Activated CD8-positive, alpha-beta memory T cell treated with anti-CD3 and anti-CD28 coated beads for 4 hours (primary cell): ENCODE measurements at regions not wholly inside any gene's neighbourhood (a gene's known extent, or its start where the extent isn't known, plus 50 kb on each side); places are given as distances from the start of the nearest gene placed in this dataset.

Experiments used
- DNase-seq, 2 donors: peaks; one replicate each; pipeline ENCODE4 v3.0.0-alpha.2; 2020; ENCODE audit warnings: low read depth in 2 of 2

DNA sequence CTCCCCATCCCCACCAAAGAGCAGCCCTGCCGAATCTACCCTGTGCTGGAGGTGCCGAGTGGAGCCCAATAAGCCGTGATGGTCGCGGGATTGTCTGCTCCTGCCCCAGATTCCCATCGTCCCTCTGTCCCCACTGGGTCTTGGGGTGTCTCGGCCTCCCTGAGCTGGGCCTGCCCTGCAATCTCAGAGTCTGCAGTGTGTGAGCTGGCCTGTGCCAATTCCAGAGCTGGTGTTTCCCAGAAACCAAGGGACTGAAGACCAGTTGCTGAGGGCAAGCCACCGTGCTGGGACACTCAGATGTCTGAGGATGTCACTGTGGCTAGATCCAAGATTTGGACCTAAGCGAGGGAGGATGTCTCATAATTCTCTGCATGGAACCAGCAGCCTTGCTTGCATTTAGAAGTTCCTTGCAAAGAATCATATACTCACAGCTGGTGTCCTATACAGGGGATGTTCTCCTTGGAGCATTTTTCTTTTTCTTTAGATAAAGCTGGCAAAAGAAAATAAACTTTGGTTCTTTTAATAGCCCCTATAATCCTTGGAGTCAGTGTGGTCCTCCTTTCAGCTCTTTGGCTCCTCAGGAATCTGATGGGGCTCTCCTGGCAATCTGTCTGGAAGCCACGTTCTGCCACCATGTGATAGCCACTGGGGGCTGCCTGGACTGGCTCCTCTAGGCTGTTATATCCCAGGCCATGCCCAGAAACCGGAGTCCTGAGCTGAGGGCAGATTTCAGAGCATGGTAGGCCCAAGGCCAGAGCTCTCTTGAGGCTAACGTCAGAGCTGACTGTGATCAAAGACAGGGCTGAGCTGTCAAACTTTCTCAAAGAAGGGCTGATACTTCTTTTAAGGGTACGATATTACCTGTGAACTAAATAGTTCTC is 140.1 kb upstream of the HAAO start:
- no peak for DNase-seq

DNA sequence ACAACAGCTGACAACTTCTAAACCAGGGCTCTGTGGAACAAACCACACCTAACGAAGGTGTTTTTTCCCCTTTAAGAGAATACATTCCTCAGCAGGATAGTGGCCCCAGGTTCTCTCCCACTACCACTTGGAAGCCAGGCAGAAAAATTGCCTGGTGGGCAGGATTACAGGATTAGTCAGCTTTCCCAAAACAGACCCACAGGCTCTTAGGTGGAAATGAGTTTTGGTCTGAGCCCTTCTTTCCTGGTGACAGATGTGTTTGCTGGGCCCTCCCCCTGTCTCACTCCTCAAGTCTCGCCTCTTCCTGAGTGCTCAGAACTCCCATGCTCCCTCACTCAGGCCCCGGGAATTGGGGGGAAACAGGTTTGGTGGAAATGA is 139.4 kb upstream of the HAAO start:
- DNase-seq: no peak

DNA sequence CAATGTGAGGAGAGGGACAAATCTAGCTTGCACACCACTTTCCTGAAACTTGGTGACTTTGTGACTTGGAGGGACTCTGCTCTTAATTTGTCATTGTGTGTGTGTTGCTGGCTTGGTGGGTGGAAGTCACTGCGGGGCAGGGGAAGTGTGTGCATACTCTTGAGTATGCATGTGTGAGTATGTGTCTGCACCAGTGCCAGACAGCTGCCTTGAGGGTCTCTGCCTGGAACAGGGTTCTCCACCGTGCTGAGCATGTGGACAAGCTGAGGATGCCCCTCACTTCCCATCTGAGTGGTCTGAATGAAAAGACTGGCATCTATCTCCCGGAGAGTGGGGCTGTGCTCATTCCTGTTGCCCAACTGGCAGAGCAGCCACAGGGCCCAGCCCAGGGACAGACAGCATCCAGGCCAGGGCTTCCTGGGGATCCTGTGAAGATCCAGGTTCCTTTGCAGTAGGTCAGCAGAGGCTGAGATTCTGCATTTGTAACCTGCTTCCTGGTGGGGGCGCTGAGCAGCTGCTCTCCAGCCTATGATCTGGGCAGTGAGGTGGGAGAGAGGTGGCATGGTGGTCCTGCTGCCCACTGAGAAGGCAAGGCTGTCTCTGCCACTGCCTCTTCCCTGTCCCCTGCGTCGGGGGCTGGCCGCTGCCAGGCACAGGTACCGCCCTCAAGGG is 138.9 kb upstream of the HAAO start:
- no peak for DNase-seq

DNA sequence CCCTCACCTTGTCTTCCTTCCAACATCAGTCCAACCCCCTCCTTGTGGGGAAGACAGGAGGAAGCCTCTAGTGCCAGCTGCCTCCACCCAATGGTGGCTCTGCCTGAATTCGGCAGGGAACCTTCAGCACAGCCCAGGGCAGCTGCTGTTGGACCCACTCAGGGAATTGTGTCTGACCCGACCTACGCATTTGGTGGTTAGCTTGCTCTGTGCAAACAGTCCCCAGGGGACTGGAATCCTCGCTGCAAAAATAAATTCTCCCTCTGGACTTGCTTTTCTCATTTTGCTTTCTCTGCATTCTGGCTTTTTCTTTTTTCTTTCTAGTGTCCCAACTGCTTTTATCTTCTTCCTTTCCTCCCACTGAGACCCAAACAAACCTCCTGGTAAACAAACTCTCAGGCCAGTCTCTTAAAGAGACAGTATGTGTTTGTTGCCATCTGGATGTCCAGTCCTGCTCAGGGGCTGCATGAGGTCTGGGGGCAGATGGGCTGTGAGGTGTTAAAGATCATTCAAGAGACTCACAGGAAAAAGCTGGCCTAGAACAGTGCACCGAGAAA is 137.7 kb upstream of the HAAO start:
- DNase-seq: no peak

DNA sequence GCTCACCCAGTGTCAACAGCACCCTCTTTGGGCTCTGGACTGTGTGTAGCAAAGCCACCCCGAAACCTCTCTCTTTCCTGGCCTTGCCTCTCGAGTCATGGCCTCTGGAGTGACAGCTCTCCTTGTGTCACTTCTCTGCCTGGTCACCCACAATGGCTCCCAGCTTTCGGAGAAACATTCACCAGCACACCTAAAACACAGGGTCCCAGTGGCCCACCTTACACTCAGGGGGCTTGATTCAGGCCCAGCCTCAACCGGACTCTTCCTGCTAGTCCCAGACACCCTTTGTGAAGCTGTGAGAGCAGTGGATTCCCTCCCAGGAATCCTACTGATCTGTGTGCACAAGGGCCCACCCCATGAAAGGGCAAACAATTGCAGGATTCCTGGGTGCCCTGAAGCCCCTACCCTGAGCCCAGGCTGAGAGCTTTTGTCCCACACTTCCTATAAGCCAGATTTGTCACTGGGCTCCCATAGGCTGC is 137.2 kb upstream of the HAAO start:
- DNase-seq: no peak

DNA sequence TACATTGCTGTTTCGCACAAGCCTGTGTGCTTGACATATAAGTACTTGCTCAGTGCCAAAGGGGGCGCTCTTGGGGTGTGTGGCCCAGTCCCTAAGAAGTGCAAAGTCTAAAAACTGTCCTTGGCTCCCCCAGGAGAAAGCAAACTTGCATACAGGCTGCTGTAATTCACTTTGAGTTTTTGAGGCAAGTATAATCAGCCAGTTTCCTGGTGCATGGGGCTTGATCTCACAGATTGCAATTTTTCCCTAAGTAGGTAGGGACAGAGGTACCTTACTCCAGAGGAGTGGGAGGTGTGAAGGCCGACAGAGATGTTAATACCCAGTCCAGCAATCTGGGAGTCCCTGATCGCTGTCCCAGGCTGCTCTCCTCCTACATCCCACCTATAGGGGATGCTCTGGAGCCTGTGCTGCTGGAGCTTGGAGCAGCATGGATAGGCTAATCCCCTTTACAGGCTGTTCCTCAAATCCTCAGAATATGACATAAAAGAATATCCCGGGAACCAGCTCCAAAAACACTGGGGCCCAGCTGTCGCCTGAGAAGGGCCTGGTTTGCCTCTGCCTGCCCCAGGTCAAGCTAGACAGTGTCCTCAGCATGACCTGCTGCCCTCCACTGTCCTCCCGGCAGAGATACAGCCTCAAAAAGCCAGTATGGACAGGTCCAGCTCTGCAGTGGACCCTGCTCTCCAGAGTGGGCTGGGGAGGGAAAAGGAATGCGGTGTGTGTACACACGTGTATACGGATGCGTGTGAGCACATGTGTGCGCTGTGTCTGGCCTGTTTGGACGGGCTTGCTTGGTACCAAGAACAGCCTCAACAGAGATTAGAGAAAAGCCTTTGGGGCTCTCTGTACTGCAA is 136.5 kb upstream of the HAAO start:
- DNase-seq: no peak

DNA sequence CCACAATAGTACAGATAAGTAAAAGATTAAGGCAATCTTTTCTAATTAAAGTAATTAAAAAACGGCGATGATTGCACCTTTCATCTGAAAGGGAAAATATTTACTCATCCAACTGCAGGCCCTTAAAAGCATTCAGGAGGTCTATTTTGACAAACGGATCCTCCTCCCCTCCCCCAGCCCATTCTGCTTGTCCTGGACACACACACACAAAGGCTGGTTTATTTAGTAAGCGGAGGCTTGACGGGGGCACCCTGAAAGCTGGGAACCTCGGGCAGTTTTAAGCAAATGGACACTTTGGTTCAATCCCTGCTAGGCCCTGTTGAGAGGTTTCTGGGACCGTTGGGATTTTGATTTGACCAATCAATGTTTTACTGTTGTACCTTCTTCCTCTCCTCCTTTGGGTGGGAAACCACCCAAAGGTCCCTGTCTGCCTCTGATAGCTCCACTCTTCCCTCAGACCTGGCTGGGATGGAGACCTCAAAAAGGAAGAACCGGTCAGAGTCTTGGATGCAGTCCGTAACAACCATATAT is 135.8 kb upstream of the HAAO start:
- no peak for DNase-seq

DNA sequence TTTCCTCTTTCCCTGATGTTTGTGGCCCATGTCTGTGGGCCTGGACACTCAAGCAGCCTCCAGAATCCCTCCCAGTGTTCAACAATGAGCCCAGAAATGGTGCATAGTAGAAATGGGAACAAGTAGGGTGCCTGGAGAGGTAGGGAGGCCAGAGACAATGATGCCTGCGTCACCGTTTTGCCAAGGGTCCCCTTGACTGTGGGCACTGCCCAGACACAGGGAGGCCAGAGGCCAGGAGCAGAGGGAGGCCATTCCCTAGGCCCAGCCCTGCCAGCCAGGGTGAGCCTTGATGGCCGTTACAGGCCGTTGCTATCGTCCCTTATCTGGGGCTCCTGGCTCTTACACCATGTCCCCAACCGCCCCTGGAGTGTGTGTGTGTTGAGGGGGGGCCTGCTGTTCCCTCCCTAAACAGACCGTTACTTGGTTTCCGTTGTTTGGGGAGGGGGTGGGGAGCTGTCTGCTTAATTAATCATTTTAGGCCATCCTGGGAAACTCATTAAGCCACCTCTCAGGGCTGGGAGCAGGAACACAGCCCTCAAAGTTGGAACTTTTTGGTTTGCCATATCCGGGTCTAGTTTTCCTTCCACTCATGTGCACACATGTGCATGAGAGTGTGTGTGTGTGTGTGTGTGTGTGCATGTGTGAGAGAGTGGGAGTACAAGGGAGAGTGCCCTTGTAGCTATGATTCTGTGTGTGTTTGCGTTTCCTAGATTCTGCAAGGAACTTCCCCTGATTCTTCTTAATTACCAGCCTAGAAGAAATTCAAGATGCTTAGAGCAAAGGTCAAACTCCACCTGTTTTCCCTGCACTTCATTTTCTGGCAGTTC is 135.2 kb upstream of the HAAO start:
- no peak for DNase-seq

DNA sequence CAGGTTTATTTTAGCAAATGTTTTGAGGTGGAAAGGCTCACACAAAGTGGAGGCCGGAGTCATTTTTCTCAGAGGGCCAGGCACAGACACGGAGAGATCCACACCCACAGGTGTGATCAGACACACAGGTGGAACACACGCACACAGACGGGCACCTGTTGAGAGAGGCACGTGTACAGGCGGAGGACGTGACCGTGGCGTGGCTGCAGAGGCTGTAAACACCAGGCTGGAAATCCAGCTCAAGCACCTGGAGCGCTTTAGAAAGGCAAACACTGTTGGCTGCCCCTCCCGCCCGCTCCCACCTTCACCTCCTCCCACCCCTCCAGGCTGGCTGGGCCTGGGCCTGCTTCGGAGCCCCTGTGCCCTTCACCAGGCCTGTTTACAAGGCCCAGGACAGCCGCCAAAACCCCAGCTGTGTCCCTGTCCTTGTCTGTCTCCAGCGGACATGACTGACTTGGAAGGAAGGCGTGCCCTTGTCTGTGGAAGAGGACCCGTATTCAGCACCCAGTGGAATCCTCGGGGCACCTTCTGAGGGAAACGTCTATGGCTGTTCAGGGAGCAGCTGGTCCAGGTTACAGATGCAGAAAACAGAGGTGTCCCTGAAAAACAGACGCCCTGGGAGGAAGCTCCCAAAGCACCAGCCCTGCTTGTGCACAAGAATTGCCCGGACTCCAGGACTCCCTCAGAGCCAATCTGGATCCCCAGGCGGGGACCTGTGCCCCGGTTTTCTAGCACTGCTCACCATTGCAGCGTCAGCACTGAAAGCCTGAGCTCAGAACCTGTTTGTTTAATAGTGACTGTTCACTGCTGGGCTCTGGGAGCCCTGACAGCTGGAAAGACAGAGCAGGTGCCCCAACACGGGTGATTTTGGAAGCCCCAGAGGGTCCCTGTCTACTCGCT is 134.3 kb upstream of the HAAO start:
- DNase-seq: no peak

DNA sequence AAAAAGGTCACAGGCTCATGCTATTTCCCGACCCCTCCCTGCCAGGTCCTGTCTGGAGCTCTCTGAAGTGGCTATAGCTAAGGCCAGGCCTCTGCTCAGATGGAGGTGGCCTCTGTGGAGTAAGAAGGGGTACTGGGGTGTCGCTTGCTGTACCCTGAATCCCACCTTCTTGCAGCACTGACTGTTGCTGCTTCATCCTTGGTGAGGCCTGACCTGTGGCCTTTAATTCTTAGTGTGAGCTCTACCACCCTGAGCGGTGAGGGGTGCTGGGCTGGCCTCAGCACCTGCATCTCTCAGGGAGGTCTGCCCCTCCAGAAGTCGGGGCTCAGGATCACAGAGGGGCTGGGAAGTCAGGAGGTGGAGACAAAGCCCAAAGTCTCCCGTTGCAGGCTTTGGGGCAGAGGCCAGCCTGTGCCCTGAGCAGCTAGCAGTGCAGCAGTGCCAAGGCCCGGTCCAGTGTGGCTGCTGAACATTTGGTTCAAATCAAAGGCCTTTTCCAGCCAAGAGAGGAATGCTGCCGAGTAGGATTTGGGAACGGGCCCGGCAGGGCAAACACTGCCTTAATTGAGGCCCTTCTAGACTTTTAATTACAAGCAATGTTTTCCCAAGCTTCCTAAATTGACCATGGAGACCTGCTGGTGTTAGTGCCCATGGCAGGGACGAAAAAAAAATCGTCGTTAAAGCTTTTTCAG is 133.5 kb upstream of the HAAO start:
- no peak for DNase-seq

DNA sequence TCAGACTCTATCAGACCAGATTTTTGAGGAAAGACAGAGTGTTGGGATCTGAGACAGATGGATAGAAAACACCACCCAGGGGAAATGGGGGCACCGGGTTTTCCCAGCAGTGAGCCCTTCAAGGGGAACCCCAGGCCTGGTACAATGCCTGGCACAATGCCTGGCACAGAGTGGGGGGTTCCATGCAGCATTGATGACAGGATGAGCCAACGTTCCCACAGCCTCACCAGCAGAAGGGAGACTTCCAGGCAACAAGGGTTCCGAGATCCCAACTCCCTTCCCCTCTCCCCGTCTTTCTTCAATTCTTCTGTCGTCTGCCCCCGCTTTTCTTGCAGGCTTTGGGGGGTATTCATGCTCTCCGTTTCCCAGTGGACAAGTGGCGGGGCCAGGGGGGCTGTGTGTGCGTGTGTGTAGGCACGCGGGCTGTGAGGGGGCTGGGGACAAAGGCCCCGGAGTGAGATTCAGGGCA is 132.1 kb upstream of the HAAO start:
- DNase-seq: no peak

DNA sequence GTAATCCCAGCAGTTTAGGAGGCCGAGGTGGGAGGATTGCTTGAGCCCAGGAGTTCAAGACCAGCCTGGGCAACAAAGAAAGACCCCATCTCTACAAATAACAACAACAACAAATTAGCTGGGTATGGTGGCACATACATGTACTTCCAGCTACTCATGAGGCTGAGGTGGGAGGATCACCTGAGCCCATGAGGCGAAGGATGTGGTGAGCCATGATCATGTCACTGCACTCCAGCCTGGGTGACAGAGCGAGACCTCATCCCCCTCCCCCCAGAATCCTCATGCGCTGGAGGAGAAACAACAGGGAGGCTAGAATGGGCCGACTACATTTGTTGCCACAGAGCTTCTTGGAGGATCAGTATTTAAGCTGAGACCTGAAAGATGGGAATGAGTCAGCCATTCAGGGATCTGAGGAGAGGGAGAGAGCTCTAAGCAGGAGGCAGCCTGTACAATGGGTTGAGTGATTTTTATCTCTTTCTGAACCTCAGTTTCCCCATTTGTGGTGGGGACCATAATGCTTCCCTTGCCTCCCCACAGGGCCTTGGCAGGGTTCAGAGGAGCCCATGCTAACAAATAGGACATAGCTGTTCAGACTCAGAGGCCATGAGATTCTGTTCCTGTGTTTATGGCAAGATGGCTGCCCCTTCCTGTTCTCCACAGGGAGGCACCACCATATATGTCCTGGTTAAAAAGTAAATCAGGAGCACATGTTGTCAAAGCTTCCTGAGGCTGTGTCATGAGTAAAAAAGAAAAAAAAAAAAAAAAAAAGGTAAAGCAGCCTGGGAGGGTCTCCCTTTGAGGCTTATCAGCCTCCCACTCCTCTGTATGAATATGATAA is 131.4 kb upstream of the HAAO start:
- DNase-seq: no peak

DNA sequence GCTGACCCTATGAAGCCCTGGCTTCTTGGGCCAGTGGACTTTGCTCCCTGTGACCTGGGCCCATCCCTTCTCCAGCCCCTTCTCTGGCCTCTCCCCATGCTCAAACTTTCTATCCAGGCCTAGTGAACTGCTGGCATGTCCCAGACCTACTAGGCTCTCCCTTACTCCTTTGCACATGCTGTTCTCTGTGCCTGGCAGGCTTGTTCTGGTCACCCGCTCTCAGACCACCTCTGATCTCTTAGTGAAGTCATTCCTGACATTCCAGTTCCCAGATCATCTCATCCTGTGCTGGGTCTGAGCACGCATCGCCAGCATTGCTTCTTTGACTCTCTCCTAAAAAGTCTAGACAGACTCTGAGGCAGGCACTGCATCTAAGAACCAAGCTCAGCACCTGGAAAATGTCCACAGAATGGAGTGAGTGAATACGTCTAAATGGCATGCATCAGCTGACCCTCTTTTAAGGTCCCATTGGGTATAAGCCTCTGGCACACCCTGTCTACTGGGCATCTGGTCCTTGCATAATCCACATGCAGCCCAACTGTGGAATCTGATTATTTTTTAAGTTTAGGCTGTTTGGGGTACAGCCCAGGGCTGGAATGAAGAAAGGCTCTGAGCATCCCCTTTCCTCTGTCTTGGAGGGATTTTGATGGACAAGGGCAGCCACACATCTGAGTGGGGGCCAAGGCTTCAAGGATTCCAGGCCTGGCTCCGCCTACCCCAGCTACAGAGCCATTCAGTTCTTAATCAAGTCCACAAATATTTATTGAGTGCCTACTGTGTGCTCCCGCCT is 130.6 kb upstream of the HAAO start:
- no peak for DNase-seq

DNA sequence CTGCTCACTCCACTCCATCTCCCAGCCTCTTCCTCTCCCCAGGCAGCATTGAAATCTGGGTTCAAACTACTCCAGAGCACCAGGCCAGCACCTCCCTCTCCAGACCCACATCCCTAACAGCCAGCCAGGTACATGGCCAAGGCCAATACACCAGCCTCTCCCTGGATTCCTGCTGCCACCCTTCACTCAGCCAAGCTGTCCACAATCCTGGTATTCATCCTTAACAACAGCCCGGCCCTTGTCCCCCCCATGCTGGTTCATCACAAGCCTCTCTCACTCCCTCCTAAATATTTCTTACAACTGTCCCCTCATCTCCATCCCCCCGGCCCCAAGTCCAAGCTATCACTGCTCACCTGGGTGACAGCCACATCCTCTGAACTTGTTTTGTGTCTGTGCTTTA is 129.9 kb upstream of the HAAO start:
- no peak for DNase-seq

DNA sequence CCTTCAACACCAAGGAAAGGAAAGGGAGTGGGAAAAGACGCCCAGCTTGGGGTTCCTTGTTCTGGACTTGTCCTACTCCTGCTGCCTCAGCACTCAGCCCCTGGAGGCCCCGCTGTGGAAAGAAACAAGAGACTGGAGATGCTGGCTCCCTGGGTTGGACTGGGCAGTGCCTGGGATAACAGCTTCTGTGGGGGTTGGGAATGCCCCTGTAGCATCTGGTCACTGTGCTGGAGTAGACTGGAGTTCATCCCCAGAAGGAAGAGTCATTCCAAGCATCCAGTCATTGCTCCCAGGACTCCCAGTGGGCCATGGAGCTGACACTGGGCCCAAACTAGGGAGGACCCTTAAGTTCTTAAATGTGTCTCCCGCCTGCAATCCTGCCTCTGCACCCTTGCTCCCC is 129.3 kb upstream of the HAAO start:
- no peak for DNase-seq

DNA sequence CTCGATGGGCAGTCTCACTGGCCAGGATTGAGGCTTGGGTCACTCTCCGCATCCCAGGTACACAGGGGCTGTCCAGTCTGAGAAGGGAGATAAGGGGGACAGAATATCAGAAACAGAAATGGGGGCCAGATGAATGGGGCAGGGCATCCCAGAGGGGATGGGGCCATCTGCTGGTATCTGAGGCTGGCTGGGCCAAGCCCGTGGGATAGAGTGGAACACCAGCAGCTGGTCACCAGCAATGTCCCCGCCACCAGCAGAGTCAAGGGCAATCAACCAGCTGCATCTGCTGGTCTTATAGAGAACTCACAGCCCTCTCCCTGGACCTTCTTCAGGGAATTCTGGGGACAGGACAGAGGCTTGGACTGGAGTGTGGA is 128.8 kb upstream of the HAAO start:
- DNase-seq: no peak

DNA sequence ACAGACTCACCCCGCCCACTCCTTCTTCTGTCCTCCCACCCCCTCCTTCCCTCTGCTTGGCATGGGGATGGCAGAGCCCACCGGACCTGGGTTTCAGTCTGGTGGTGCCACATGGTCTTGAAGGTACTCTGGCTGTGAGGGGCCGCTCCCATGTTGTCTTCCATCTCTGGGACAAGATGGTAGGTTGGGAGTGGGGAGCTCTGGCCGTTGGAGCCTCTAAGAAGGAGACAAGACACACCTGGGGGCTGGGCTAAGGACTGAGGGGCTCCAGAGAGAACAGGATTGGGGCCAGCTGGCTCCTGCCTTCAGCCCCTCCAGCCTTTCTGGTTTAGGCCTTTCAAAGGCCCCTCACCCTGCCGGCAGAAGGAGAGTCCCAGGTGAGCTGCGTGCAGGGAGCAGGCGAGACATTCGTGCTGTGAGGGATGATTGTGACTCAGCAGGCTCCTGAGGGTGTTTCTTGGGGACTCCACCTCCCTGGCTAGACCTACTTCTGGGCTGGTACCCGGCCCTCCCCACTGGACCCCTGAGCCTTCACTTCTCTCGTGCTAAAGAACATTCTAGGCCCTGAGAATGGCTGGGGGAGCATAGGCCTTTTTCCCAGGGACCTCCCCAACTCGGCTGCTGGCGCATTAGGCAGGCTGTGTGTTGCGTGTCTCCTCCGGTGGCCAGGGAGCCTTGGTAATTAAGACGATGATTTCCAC is 128.2 kb upstream of the HAAO start:
- DNase-seq: no peak
